ENCODE measurements at regions not wholly inside any gene's neighbourhood (a gene's known extent, or its start where the extent isn't known, plus 50 kb on each side); places are given as distances from the start of the nearest gene placed in this dataset.
"Not testable (repeated sequence)": the region's sequence is repeated elsewhere in the genome, so short reads cannot be mapped to it uniquely, and the experiment has no call there.

DNA sequence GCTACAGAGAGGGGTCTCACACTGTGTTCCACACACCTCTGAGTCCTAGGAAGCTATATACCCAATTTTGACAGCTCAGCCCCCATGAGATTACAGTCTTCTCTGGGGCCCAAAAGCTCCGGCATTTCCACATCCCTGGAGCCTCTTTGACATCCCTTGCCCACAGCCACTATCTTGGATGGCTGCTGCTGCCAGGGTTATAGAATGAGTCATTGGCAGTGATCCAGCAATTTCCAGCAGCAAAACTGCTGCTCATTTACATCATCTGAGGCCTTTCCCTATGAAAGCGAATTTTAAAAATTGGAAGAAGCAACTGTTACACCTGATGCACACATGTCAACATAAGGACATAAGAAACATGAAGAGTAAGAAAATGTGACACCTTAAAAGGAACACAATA lies 590.7 kb downstream of the MEI4 start:
- no peak for FAIRE-seq

- no peak for FAIRE-seq
These were observed 599.1 kb downstream of the MEI4 start for GRCh38 chr6:78251931-78252330.

DNA sequence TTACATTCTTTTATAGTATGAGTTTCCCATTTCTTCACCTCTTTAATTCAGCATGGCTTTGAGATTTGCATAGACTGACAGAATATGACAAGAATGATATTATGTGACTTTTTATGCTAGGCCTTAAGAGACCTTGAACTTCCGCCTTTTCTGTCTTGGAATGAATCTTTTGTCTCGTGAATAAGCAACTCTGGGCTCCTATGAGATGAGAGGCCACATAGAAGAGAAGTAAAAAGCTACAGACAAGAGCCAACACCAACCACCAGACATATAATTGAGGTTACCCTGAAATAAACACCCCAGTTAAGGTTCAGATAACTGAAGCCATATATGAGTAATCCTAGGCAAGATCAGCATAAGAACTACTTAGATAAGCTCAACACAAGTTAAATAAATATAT lies 600.8 kb downstream of the MEI4 start:
- no peak for FAIRE-seq

DNA sequence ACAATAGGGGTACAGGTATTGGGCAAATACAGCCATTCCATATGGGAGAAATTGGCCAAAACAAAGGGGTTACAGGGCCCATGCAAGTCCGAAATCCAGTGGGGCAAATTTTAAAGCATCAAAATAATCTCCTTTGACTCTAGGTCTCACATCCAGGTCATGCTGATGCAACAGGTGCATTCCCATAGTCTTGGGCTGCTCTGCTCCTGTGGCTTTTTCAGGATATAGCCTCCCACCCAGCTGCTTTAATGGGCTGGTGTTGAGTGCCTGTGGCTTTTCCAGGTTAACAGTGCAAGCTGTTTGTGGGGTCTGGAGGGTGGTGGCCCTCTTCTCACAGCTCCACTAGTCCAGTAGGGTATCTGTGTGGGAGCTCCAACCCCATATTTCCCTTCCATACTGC lies 607.1 kb downstream of the MEI4 start:
- FAIRE-seq, result no peak

- not testable (repeated sequence) for FAIRE-seq
These were observed 606.9 kb upstream of the IRAK1BP1 start for GRCh38 chr6:78260427-78260826.

- FAIRE-seq, result no peak
These were observed 598.5 kb upstream of the IRAK1BP1 start for GRCh38 chr6:78268591-78269452.

DNA sequence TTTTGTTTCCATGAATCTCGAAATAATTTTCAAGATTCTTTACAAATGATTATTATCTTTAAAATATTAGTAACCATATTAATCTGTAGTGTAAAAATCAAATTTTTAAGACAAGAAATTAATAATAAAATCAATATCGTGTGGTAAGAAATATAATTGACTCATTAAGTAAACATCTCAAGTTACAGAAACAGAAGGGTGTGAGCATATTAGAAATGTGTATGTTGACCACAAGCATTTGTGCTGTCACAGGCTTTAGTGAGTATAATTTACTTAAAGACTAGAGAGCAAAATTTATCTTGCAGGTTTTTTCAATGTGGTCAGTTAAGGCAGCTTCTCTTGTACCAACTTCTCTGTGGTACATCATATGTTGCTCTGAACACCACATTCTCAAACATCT lies 566.5 kb upstream of the IRAK1BP1 start:
- FAIRE-seq, result no peak

DNA sequence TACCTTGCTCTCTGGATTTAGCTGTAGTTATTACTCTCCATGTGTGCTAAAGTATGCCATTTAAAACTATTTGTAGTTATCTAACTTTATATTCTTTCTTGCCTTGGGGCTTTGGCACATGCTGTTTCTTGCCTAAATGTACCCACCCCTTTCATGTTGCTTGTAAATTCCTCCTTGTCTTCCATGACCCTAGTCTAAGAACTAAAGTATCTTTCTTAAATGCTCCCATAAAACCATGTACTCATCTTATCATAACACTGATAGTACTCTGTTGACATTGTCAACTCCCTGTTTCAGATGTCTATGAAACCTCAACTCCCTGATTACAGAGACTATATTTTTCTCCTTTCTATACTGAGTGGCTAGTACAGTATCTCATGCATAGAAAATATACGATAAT lies 564.9 kb upstream of the IRAK1BP1 start:
- no peak for FAIRE-seq

DNA sequence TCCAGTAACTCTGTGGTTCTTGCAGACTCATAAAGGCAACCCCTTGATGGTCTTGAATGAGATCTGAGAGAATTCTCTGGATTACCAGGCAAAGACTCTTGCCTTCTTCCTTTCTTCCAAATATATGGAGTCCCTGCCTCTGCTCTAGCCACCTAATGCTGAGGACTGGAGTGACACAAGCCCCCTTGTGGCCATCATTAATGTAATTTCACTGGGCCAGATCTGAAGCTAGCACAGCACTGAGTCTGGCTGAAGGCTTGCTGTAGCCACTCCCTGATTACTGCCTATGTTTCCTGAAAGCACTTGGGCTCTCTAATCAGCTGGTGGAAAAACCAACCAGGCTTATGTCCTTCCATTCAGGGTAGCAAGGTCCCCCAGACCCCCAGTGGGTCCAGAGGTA lies 559.3 kb upstream of the IRAK1BP1 start:
- no peak for FAIRE-seq

DNA sequence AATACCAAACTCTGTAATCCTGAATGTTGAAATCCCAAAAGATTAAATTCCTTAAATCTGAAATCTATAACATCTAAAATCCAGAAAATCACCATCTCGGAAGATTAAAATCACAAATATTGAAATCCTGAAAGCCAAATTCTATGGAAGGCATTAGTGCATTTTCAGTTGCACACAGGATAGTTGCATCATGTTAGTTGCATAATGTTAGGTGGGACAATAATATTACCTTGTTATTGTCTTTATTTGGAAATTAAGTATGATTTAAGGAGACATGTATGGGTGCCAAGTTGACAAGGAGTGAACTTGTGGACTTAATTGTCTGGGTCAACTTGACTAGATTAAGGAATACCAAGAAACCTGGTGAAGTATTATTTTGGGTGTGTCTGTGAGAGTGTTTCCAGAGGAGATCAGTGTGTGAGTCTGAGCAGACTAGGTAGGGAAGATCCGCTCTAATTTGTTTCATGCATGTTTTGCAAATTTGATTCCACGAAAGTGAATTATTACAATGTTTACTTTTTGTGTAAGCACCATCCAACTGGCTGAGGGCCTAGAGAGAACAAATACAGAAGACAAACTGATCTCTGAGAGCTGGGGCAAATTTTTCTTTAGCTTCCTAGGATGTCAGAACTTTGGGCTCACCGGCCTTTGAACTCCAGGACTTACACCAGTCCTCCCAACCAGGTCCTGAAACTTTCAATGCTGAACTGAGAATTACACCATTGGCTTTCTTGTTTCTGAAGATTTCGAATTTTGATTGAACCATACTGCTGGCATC lies 545.1 kb upstream of the IRAK1BP1 start:
- no peak for FAIRE-seq

DNA sequence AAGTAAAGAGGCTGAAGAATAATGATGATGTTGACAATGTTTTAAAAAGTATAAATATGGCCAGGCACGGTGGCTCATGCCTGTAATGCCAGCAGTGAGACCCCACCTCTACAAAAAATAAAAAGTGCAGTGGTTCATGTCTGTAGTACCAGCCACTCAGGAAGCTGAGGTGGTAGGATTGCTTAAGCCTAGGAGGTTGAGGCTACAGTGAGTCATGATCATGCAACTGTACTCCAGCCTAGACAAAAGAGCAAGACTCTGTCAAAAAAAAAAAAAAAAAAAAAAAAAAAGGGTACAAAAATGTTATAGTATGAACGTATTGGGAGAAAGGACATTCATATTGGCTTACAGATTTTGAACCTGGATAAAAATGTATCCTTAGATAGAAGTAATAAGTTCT lies 543.1 kb upstream of the IRAK1BP1 start:
- no peak for FAIRE-seq

DNA sequence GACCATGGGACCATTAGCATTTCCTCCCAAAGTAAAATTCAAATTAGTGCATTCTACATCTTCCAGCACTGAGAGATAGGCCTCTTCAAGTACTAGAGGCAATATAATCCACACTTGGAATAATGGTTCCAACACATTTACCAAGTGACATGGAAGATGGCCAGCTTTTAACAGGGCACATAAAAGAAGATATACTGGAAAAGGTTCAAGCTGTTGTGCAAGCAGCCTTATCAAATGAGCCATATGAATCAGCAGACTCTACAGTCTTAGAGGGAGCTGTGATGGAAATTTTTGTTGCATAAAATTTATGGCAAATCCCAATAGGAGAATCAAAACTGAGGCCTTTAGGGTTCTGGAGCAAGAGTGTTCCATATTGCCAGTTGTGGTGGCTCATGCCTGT lies 526.6 kb upstream of the IRAK1BP1 start:
- FAIRE-seq, result no peak

DNA sequence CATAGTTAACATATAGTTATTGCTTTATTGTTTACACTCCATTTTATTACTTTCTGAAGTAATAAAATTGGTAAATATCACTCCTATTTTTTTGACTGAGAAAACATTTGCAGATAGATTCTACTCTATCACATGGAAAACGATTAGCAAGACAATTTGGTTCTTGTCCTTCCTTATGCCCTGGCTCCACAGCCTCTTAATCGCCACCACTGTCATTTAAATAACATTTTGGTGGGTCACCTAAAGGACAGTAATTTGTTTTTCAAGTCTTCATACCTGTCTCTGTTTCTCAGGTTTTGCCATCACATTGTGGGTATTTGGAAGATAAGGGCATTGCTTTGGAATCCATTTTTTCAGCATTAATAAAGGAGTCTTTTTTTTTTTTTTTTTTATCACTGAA lies 521.5 kb upstream of the IRAK1BP1 start:
- FAIRE-seq, result no peak

DNA sequence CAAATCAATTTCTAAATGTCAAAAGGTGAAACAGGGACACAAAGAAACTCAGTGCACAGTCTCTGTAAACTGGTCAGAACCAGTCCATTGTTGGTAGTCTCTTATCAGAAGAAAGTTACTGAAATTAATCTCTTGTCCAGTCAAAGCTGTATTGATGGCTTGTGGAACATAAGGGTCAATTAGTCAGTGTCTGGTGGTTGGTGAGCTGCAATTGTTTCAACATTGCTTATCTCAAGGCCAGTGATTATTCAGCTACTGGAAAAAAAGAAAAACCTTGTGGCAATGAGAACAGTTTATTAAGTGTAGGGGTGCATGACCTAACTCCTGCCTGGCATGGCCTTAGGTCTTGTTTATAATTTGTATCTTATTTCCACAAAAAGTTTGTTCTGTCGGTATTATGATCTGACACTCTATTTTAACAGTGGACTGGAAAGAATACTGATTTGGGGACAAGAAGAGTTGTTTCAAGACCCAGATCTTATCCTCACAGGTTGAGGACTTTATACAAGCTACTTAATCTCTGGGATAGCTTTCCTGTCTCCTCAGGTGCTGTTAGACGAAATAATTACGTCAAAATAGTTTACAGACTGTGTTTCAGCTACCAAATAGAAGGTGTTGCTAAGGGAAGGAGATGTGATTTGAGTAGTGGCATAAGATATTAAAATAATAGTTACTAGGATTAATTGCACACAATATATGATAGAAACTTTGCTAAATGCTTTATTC lies 520.0 kb upstream of the IRAK1BP1 start:
- no peak for FAIRE-seq

GRCh38 chr6:78353040-78353439 lies 514.3 kb upstream of the IRAK1BP1 start:
- FAIRE-seq, result no peak

- no peak for FAIRE-seq
These were observed 503.7 kb upstream of the IRAK1BP1 start for GRCh38 chr6:78363688-78364087.

DNA sequence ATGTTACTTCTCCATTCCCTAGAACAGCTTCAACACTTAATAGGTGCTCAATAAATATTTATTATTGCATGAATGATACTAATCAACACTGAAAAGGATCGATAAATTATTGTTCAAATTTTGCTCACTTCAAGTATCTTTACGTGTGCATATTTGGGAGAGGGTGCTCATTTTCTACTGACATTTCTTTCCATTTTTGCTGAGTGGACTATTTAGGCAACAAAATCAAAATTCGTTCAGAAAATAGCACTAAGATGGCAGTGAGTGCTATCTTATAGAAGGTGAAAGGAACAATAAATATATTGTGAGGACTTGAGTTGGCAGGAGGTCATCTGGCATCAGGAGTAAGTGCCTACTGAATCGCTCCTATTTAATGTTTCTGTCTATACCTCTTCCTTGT lies 501.9 kb upstream of the IRAK1BP1 start:
- FAIRE-seq, result no peak

- no peak for FAIRE-seq
These were observed 490.3 kb upstream of the IRAK1BP1 start for GRCh38 chr6:78377056-78377455.

DNA sequence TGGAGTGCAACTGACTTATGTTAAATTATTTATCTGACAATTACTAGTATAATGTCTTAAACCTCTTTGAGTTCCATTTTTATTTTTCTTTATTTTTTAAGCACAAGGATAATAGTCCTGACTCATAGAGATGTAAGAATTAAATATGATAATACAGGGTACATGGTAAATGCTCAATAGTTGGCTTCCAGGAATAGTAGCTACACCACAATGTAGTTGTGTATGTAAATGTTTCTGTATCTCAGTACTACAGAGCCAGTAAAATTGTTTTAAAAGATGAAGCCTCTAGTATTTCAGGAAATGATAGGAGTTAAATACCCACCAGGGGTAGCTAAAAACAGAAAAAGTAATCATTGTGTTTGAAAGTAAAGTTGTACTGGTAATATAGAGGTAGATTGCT lies 487.4 kb upstream of the IRAK1BP1 start:
- no peak for FAIRE-seq

DNA sequence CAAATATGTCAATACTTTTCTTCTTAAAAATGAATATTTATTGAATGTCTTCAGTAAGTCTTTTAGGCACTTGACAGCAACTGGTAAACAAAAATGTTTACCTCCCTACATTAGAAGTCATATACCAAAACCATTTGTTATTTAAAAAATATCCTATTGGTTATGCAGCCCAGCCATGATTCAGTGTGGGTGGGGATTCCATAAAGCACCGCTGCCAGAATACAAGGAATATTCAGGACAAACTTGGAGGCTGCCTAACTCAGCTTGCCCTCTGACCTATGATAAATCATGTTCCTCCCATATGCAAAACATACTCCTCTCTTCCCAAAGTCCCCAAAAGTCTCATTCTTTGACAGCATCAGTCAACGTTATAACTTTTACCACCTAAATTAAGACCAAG lies 486.8 kb upstream of the IRAK1BP1 start:
- FAIRE-seq, result no peak

DNA sequence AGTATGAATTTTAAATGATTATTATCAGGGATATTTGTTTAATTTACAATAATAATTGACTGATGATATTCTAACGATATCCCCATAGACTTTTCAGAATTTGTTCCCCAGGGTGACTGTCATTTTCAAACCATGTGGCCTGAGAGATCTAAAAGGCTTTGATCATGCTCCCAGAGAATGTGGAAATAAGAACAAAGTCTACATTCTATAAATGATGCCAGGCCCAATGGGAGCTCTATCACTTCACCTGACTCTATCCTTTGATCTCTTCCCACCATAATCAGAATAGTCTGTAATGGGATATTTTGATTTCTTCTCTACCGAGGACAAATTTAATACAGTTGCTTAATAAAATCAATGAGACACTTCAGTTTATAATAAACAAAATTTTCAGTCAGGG lies 483.4 kb upstream of the IRAK1BP1 start:
- FAIRE-seq, result no peak

GRCh38 chr6:78386854-78387253 lies 480.5 kb upstream of the IRAK1BP1 start:
- not testable (repeated sequence) for FAIRE-seq

DNA sequence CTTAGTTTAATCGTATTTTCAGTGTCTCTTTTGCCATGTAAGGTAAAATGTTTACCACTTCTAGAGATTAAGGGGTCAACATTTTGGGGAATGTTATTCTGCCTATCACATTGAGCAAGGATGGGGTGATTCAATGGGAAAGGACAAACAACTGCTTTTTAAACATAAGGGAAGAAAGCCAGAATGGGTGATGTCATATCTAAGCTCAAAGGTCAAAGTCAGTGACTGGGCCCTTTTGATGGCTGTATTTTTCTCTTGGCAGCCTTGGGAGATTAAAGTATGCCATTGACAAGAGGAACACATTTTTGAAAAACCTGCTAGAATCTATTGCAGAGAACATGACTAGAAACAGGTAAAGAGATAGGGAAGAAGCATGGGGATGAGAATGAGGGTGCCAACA lies 477.3 kb upstream of the IRAK1BP1 start:
- no peak for FAIRE-seq

DNA sequence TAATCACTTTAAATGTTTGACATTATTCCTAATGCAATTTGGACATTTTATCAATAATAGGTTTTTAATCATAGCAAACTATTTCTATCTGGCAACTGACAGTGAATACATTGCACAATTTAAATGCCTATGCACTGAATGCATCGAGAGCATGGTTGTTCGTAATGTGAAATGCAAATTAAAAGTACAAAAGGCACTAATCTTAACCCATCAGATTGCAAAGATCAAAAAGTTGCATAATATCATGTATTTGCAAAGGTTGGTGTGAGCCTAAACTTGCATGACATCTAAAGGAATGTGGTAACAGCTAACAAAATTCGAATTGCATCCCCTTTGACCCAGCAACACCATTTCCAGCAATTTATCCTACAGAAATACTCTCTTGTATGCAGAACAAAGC lies 469.9 kb upstream of the IRAK1BP1 start:
- no peak for FAIRE-seq
